Caco-2 (cell line): ENCODE measurements at regions not wholly inside any gene's neighbourhood (a gene's known extent, or its start where the extent isn't known, plus 50 kb on each side); places are given as distances from the start of the nearest gene placed in this dataset.

Experiments used
- BruUV-seq: library from RNA; stranded (reverse); fragments of 400-500 nt; replicated peaks from 2 replicates; lab custom pipeline; 2021; lab: Mats Ljungman, UMichigan
- CTCF ChIA-PET: fragments of 300-600 bp; sonication (Branson Sonifier 250); formaldehyde crosslinking; loops from one replicate; lab custom pipeline; 2022; ENCODE audit warnings: antibody characterized with exemption; lab: Charles Lee
- POLR2A ChIA-PET: fragments of 300-600 bp; sonication (Branson Sonifier 250); formaldehyde crosslinking; loops from one replicate; lab custom pipeline; 2022; ENCODE audit warnings: antibody characterized with exemption; lab: Charles Lee
- DNase-seq, 2 experiments: peaks; one replicate each; pipeline versions ENCODE4 v3.0.0 to v3.0.0-alpha.2; 2020 to 2022
- H3K27me3 ChIP-seq: replicated peaks from 2 replicates; pipeline ENCODE4 v1.6.0; 2011; ENCODE audit warnings: low read length; ENCODE audit not compliant: control insufficient read depth, insufficient read depth
- H3K36me3 ChIP-seq: 2 replicates; pipeline ENCODE4 v1.5.1; 2011; ENCODE audit warnings: low read length; ENCODE audit not compliant: control insufficient read depth, insufficient read depth
- H3K4me1 ChIP-seq: fragments of 250-450 bp; sonication (Bioruptor Pico); 2 replicates; pipeline ENCODE4 v1.5.1; 2020; ENCODE audit warnings: mild to moderate bottlenecking
- H3K4me3 ChIP-seq: 2 replicates; pipeline ENCODE4 v1.5.1; 2011; ENCODE audit warnings: low read depth, mild to moderate bottlenecking, control low read depth, low read length
- H3K9me3 ChIP-seq: fragments of 250-450 bp; sonication (Bioruptor Pico); 2 replicates; pipeline ENCODE4 v1.5.1; 2020; ENCODE audit warnings: mild to moderate bottlenecking, moderate library complexity
- H3K27ac Mint-ChIP-seq: one replicate; pipeline ENCODE4 v1.8.0; 2022; ENCODE audit warnings: mixed read lengths; ENCODE audit not compliant: unreplicated experiment
- H3K27me3 Mint-ChIP-seq: one replicate; pipeline ENCODE4 v1.8.0; 2022; ENCODE audit warnings: mixed read lengths; ENCODE audit not compliant: insufficient read depth, unreplicated experiment
- H3K36me3 Mint-ChIP-seq: one replicate; pipeline ENCODE4 v1.8.0; 2022; ENCODE audit warnings: mild to moderate bottlenecking, mixed read lengths; ENCODE audit not compliant: insufficient read depth, unreplicated experiment
- H3K4me1 Mint-ChIP-seq: one replicate; pipeline ENCODE4 v1.8.0; 2022; ENCODE audit warnings: low read depth, mixed read lengths; ENCODE audit not compliant: unreplicated experiment
- H3K4me3 Mint-ChIP-seq: one replicate; pipeline ENCODE4 v1.8.0; 2022; ENCODE audit warnings: mild to moderate bottlenecking, moderate library complexity, mixed read lengths; ENCODE audit not compliant: unreplicated experiment
- H3K9me3 Mint-ChIP-seq: one replicate; pipeline ENCODE4 v1.8.0; 2022; ENCODE audit warnings: mixed read lengths; ENCODE audit not compliant: unreplicated experiment
- CTCF ChIP-seq, 2 experiments: fragments of 200-600 bp in 1 of 2; IDR thresholded peaks; 1 replicate in 1 of 2; 2 replicates in 1 of 2; pipeline versions ENCODE4 v1.5.1 to v1.8.0; 2011 to 2022; ENCODE audit warnings: antibody characterized with exemption in 1 of 2, control low read depth in 1 of 2, inconsistent platforms in 1 of 2, low read depth in 1 of 2, low read length in 1 of 2, mild to moderate bottlenecking in 1 of 2, moderate library complexity in 1 of 2; ENCODE audit not compliant: insufficient read depth in 1 of 2, severe bottlenecking in 1 of 2, unreplicated experiment in 1 of 2
- intact Hi-C: fragments of 100-400 bp; cut with micrococcal nuclease; formaldehyde crosslinking; loops from one replicate; pipeline ENCODE4 v1.10.0; 2022; ENCODE audit not compliant: unreplicated experiment

GRCh38 chr3:80351201-80351600 lies 583.4 kb upstream of the ROBO1 start:
- ChIA-PET POLR2A (no interaction called here), CTCF (no interaction called here)
- no TSS peak for BruUV-seq
- no peak overlapping the region for H3K27ac Mint-ChIP-seq
- no peak for TF ChIP-seq CTCF (IDR thresholded peaks at IDR 0.05; ENCODE audit: insufficient read depth in 1 of 2, low read depth in 1 of 2, low read length in 1 of 2, severe bottlenecking in 1 of 2, unreplicated experiment in 1 of 2)
- Histone ChIP-seq H3K27me3 (no peaks in the 10 kb centered on the region), H3K4me1 (no peaks in the 10 kb centered on the region), H3K9me3 (no peaks in the 10 kb centered on the region), H3K4me3 (no peak overlapping the region), H3K36me3 (no peaks in the 10 kb centered on the region)
- intact Hi-C loops = no loop called here
- H3K27me3 Mint-ChIP-seq = no peaks in the 10 kb centered on the region
- H3K9me3 Mint-ChIP-seq = no peaks in the 10 kb centered on the region
- no peaks in the 10 kb centered on the region for H3K4me1 Mint-ChIP-seq
- no peak for DNase-seq
- H3K36me3 Mint-ChIP-seq = no peaks in the 10 kb centered on the region
- no peak overlapping the region for H3K4me3 Mint-ChIP-seq

DNA sequence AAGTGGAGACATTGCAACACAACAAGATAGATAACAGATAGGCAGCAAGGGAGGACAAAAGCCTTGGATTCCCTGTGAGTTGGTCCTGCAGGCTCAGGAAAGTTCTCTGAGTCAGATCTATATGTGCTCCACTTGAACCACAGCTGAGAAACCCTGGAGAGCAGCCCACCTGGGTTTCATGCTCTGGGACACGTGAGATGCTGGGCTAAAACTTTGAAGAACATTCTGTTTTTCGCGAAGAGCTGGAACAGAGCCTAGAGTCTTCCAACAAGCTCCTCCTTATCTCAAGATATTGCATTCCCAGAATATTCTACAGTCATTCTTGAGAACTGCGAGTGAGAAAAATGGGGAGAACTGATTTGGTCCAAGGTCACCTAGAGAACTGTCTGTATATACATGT lies 583.0 kb upstream of the ROBO1 start:
- H3K9me3 Mint-ChIP-seq = no peaks in the 10 kb centered on the region
- TF ChIP-seq CTCF (IDR thresholded peaks at IDR 0.05; ENCODE audit: insufficient read depth in 1 of 2, low read depth in 1 of 2, low read length in 1 of 2, severe bottlenecking in 1 of 2, unreplicated experiment in 1 of 2) = no peak
- H3K4me3 ChIP-seq = no peak overlapping the region
- H3K27ac Mint-ChIP-seq = no peak overlapping the region
- no peaks in the 10 kb centered on the region for H3K27me3 ChIP-seq
- no TSS peak for BruUV-seq
- no peak for DNase-seq
- H3K4me1 ChIP-seq = no peaks in the 10 kb centered on the region
- intact Hi-C loops = no loop called here
- CTCF ChIA-PET = no interaction called here
- no peaks in the 10 kb centered on the region for H3K36me3 Mint-ChIP-seq
- no peaks in the 10 kb centered on the region for H3K36me3 ChIP-seq
- no peaks in the 10 kb centered on the region for H3K27me3 Mint-ChIP-seq
- H3K9me3 ChIP-seq = no peaks in the 10 kb centered on the region
- POLR2A ChIA-PET = no interaction called here
- H3K4me3 Mint-ChIP-seq = no peak overlapping the region
- H3K4me1 Mint-ChIP-seq = no peaks in the 10 kb centered on the region

DNA sequence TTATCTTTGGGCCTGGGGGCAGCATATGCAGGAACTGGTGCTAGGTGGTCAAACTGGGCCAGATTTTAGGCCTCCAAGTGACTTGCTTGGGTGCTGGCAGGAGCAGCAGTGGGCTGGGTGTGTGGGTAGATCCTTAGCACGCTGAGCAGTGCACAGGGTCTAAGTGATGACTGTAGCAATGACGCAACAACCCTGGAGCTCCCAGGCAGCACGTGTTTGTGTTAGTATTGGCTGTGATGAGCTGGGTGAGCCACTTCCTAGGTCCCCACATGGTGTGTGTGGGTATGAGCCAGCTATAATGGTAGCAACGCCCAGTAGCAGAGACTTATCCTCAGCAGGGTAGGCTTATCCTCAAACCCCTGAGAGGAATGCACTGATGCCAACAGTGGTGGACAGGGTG lies 570.6 kb upstream of the ROBO1 start:
- BruUV-seq = no TSS peak
- Histone ChIP-seq H3K36me3 (no peaks in the 10 kb centered on the region), H3K27me3 (no peaks in the 10 kb centered on the region), H3K4me3 (no peak overlapping the region), H3K4me1 (no peaks in the 10 kb centered on the region), H3K9me3 (no peaks in the 10 kb centered on the region)
- CTCF ChIA-PET = no interaction called here
- no peaks in the 10 kb centered on the region for H3K9me3 Mint-ChIP-seq
- intact Hi-C loops = no loop called here
- POLR2A ChIA-PET = no interaction called here
- DNase-seq = no peak
- no peak overlapping the region for H3K27ac Mint-ChIP-seq
- no peaks in the 10 kb centered on the region for H3K36me3 Mint-ChIP-seq
- H3K4me3 Mint-ChIP-seq = no peak overlapping the region
- peaks cover 2% of the 10 kb centered on the region for H3K27me3 Mint-ChIP-seq
- no peak for TF ChIP-seq CTCF (IDR thresholded peaks at IDR 0.05; ENCODE audit: insufficient read depth in 1 of 2, low read depth in 1 of 2, low read length in 1 of 2, severe bottlenecking in 1 of 2, unreplicated experiment in 1 of 2)
- no peaks in the 10 kb centered on the region for H3K4me1 Mint-ChIP-seq
